NCI-H1105 treated with DMSO at 0.1 percent for 48 hours (cell line): ENCODE measurements at regions not wholly inside any gene's neighbourhood (a gene's known extent, or its start where the extent isn't known, plus 50 kb on each side); places are given as distances from the start of the nearest gene placed in this dataset.
"Not testable (repeated sequence)": the region's sequence is repeated elsewhere in the genome, so short reads cannot be mapped to it uniquely, and the experiment has no call there.

Experiments
- DNase-seq: peaks from one replicate; lab custom pipeline; 2025; lab: John Stamatoyannopoulos, UW

DNA sequence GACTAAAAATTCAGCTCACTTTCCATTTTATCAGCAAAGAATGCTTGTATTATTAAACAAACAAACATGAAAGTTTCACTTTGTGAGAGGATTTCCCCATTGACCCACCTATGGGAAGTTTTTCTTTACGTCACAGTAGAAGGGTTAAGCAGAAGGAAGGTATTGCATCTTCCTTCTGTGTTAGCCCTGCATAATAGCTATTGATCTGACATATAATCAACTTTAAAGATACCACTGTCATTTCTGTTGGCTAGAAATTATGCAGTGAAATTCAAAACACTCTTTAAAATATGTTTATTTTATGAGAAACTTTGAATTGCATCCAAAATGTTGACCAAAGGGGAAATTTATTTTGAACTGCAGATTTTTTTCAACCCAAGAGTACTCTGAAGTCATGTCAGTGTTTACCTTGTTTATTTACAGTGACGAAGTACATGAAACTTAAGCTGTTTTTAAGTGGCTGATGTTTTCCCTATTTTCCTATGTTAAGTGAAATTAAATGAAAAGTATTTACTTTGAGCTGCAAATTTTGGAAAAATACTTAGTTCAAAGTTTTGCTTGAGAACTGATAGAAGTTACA, 566.4 kb downstream of the ZEB2 start:
- DNase-seq, result no peak

DNA sequence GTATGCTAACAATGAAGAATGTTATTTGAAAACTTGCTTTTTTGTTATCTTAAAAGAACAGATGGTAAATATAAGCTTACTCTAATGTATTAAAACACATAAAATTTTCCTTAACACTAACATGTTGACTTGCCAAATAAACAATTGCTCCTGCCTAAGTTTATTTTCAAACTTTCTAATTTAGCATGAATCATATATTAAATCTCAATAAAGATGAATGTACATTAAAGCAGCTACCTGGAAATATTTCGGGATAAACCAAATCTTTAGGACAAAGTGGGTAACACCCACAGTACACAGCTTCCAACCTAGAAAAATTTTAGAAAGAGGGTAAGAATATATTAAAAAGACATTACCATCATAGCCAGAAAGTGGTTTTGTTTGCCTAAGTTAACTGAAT, 567.4 kb downstream of the ZEB2 start:
- no peak for DNase-seq

DNA sequence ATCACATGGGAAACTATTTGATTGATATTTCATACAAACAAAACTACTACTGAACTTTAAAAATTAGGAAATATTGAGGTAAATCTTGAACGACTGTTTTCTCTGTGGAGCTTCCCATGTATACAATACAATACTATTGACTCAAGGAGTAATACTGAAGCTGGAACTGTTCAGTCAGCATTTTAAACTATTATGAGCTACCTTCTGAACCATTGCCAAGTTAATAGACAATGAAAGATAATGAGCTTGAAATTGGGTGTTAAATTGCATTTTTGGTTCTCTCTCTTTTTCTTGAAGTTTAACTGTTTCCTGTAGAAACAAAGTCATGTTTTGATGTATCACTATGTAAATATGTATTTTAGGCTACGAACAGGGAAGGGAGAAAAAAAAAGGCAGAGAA, 569.2 kb downstream of the ZEB2 start:
- peak; percentile 15 for DNase-seq

DNA sequence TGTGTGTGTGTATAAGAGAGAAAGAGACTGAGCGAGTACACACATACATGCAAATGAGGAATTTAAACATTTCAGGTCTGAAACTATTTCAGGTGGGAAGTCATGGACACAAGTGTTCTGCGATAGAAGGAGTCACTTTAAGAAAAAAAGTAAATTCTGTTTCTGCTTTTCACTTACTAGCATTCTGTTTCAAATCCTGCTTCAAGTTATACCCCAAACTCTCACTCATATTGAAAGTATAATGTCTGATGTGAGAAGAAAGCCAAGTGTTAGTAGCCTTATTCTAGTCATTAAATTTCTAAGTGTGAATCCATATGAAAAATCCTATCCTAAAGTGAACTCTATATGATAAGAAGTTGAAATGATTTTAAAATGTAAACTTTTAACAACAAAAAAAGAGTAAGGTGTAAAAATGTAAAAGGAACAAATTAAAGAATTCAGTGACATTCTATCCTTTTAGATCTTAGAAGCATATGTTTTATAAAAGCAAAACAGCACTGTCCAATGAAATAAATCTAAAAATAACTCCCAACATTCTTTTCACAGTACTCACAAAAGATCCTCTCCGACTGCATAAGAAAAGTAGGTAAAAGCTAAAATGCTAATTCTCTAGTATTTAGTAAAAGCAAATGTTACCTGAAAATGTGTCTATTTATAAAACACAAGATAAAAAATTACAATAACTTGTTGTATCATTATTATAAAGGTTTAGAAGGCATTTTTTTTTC, 570.6 kb downstream of the ZEB2 start:
- no peak for DNase-seq

DNA sequence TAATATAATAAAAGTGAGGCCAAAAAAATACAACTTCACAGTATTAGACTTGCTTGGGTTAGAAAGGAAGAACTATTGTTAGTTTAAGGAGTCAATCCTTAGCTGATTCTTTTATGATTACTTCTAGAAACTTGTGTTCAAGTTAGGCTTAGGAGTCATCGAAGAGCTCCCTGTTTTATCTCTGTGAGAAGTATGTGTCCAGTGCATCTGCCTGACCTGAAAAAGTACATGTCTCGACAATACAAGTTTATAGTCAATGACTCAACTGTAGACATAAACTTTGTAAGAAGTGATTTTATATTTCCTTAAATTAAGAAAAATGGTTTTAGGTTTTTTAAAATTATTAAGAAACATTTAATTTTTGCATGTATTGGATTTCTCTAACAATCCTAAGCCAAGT, 571.2 kb downstream of the ZEB2 start:
- DNase-seq, result no peak

DNA sequence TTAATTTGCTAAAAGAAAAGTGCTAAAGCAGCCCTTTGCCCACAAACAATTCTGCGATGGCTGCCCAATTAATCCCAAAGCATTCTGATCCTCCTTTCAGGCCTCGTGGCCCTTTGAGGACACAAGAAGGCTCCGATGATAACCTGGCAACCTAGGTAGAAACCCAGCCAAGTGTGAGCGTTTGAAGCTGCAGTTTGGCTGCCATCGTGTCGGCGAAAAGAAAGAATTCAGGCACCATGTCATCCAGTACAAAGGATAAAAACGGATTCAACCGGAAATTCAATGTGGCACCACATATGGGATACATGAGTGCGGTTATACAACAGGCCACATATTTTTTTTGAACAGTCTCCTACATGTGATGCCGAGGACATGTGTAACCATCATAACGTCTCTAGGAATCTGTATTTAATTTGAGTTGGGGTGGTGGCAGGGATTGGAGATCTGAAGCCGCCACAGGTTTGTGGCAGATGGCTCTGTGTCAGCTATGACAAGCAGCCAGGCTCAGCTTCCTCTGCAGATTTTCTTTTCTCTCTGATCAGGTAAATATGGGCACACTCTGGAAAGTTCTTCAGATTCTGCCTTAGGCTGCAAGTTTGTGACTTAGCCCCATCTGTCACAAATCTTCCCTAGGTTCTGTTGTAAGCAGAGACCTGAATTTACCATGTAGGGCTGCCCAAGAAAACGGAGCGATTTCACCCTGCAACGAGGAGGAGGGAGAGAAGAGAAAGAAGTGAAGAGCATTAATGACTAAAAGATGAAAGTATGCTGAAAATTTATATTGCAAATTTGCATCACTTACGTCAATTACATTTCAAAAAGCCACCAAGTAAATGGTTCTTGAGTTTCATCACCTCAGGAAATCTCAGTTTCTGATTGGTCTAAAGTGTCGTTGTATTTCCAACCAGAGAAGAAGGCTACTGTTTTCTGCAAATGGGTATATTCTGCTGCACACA, 573.2 kb downstream of the ZEB2 start:
- DNase-seq, result peak; percentile 93

DNA sequence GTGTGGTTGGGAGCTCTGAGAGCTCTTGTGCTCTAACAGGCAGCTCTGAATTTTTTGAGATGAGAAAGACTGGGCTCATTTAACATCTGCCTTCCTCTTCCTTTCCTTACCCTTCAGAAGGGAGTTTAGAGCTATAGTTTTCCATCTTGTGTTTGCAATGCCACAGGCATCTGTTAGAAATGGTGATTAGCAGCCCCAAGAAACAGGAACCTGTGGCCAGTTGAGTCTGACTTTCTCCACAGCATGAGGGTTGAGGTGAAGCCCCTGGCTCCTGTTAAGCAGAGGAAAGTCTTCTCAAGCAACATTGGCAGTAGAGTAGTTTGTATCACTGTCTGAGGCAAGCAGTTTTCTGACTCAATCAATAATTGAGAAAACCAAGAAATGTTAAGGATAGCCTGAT, 577.4 kb downstream of the ZEB2 start:
- no peak for DNase-seq

DNA sequence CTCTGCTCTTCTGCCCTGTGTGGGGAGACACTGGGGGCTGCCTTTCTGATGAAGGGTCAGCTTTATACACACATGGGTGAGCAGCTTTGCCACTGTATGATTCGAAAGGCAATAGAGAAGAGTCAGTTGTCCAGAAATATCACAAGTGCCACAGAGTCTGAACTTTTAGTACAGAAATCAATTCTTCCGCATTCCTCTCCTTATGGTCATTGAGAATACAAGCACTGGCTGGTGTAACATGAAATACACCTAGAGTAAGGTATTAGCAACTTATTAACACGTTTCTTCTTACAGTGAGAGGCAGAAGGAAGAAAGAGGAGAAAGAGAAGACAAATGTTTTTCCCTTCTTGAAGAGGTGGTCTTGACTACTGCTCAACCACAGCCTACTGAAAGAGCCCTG, 579.2 kb downstream of the ZEB2 start:
- no peak for DNase-seq

DNA sequence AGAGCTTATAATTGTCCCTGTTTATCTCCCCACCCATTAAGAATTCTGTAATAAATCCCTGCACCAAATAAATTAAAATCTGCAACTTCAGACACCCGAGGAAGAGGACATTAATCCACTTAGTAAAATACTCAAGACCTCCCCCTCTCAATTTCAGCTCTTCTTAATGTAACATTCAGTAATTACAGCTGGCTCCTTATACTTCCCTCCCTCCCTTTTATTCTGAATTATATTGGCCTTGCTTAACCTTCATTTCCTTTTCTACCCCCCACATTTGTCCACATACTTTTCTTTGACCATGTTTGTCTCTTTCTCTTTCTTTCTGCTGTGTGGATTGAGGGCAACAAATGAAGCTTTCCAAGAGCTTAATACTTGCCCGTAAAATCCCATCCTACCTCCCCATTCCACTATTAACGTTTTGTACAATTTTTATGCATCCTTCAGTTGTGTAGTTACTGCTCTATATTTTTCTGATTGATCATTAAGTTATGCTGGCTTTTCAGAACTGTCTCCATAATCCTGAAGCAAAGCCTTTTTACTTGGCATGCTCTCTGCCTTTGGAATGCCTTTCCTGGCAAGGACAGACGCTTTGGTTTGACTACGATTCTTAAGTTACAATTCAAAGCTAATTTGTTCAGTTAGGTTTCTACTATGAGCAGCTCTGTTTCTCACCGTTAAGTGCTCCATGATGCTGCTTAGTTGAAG, 580.1 kb downstream of the ZEB2 start:
- no peak for DNase-seq

DNA sequence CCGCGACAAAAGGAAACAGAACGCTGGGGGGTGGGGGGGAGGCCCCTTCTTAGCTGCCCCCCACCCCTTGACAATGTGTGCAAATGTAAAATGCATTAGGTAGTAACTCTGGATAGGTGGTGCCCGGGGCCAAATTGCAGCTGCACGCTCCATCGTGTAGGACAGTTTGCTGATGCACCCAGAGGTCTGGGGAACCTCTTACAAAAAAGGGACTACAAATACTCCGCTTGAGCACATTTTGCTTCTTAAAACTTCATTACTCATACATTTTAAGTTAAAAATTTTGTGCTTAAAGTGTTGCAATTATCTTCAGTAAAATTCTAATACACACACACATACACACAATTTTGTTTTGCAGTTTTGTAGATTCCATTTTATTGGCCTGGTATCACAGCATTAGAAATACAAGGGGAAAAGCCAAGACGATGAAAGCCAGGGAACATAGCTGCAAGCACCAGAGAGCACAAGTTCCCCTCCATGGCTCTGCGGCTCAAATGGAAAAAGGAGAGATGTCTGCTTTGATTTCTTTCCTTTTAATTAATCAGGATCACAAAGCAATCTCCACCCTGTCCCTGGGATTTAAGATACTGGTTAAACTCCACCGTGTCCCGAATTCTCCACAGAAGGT, 582.1 kb downstream of the ZEB2 start:
- no peak for DNase-seq

DNA sequence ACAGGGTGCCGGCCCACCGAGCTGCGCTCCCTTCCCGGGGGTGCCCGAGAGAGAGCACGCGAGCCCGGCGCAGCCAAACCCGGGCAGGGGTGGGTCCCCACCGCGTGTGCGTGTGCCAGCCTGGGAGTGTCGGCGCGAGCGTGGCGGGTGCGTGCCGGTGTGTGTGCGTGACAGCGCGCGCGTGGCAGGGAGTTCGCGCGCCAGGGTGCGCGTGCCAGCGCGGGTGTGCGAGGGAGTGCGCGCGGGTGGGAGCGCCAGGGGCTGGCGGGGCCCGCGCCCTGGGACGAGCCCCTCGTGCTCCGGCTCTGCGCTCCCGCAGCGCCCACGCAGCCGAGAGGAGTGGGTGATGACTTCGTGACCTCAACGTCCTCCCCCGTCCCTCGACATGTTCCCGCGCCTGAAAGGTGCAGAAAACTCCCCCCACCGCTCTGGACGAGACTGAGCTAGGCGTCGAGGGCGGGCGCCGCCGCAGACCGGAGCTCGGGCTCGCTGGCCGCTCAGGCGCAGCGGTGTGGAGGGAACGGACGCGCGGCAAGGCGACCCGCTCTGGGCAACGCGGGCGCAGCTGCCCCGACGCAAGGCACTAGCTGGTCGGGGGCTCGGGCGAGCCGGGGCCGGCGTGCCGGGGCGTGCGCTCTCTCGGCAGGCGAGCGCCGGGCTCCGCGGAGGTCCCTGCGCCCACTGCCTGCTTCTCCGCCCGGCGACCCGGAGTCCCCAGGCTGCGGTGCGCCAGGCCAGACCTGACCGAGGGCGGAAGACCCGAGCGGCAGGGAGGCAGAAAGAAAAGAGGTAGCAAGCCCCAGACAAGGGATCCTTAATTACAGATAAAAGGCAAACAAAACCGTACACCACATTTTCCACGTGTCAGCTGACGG, 582.8 kb downstream of the ZEB2 start:
- no peak for DNase-seq

DNA sequence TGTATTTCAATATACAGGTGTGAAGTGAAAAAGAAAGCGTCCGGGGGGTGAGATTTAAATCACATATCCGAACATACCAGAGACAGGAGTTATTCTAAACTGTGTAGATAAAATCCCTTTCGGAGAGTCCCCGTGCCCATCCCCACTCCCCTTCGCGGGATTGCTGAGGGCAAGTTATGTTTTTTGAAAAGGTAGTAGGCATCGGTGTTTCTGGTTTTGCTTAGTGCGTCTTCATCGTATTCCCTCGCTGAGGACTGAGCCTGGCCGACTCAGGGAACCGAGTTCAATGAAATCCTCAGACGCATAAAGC, 583.4 kb downstream of the ZEB2 start:
- no peak for DNase-seq

DNA sequence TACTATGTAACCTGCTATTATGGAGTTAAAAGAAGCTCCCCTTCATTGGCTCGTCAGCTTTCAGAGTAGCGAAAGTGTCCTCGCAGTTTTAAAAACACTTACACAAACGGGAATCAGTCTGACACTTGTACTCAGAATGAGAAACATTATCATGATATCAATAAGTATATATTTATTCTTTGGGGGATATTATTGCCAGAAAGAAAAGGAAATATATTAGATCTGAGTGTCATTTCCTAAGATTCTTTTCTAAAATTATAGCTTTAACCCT, 584.5 kb downstream of the ZEB2 start:
- DNase-seq, result no peak

DNA sequence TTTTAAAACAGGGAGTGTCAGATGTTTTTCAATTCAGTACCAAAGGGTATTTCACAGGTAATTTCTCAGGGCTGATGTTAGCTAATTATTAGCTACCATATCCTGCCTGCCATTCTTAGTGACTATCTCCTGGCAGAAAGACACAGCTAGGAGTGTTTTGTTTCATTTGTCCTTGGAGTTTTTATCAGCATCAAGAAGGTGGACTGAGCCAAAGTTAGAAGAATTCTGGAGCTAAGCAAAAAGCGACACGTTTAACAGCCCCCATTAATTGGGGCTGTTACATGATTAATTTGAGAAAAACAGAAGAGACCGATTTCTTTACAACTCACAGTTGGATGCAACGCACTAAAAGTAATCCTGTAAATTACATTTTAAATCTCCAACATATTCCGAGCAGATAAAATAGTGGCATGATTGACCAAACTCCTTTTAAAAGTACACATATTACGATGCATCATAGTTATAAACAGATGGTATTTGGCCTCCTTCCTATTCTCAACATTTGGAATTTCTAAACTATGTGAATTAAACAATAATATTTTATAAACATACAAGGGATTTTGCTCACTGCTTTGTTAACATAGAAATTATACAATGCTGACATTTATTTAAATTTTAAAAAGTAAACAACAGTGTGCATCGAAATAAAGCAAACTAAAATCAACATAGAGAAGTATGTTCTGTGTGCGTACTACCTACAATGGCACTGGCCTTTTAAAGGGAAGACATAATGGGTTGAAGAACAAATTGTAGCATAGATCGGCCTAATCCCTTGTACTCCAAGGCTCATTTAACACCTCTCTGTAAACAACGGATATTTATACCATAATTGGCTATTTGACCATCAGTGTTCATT, 585.1 kb downstream of the ZEB2 start:
- DNase-seq, result no peak

DNA sequence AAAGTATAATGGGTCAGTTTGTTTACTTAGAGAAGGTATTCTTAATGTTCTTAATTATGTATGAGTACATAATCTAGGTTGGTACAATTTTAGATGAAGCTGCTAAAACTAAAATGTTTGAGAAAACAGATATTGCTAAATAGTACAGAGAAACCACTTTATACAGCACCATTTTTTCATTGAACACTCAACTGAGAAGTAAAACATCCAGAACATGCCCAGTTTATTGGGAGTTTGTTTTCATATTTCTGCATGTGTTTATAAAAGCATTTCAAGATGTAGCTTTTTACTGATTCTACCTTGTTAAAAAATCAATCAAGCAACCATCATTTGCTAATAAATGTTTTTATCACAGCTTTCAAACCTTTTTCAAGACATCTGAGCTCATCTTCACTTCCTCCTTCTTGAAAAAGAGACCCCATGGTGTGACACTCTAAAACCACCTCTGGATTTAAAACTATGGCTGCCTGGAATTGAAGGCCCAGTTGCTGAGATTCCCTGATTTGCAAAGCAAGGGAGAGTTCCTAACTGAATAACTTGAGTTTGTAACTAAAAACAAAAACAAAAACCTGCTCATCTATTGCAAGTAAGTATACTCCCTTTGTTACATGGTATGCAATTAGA, 585.9 kb downstream of the ZEB2 start:
- no peak for DNase-seq

DNA sequence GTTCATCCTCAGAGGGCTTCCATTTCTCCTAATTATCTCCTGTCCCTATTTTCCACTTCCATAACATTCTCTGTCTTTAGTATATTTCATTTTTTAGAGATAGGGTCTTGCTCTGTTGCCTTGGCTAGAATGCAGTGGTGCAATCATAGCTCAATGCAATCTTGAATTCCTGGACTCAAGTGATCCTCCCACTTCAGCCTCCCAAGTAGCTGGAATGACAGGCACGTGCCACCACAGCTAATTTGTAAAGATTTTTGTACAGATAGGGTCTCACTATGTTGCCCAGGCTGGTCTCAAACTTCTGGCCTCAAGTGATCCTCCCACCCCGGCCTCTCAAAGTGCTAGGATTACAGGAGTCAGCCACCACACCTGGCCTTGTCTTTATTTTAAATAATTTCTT, 589.0 kb downstream of the ZEB2 start:
- no peak for DNase-seq

DNA sequence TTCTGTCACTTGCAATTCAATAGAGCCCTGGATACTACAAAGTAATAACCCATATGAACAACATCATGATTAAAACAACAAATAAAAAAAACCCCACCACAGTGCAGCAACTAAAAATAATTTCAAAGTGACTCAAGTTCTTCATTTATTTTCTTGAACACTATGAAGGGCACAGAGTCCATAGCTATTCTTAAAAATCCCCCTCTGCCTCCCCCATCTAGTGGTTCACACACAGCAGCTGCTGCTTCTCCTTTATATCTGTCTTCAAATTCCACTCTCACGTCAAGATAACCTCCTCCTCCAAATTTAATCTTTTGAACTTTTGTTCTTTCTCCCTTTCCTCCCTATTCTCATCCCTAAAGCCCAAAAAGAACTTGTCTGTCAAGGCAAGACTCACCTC, 591.3 kb downstream of the ZEB2 start:
- no peak for DNase-seq

DNA sequence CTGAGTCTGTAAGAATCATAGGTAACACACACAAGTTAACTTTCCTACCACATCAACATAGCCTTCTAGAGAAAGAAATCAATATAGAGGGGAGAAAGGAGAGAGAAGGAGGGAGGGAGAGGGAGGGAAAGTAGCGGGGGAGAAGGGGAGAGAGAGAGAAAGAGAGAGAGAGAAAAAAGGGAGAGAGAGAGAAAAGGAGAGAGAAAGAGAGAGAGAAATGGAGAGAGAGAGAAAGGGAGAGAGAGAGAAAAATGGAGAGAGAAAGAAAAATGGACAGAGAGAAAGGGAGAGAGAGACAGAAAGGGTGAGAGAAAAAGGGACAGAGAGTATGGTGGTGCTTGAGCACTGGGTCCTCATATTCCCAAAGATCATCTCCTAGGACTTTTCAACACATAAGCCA, 591.7 kb downstream of the ZEB2 start:
- DNase-seq, result no peak

DNA sequence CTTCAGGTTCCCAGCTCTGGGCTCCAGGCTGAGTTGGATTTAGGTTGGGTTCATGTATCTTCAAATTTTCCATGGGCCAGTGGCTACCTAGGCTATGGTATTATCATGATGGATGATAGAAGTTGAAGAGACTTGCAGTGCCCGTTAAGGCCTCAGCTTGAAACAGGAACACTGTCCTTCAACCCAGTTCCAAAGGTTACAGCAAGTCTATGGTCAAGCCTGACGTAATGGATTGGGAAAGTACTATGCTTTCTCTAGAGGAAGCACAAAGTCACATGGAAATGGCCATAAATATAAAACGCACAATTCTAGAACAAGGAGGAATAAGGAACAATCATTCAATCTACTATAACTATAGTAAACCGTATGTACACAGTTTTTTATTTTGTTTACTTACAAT, 593.2 kb downstream of the ZEB2 start:
- DNase-seq, result no peak

DNA sequence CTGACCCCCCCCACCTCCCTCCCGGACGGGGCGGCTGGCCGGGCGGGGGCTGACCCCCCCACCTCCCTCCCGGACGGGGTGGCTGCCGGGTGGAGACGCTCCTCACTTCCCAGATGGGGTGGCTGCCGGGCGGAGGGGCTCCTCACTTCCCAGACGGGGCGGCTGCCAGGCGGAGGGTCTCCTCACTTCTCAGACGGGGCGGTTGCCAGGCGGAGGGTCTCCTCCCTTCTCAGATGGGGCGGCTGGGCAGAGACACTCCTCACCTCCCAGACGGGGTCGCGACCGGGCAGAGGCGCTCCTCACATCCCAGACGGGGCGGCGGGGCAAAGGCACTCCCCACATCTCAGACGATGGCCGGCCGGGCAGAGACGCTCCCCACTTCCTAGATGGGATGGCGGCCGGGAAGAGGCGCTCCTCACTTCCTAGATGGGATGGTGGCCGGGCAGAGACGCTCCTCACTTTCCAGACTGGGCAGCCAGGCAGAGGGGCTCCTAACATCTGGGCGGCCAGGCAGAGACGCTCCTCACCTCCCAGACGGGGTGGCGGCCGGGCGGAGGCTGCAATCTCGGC, 597.6 kb downstream of the ZEB2 start:
- DNase-seq, result not testable (repeated sequence)
